Esophagus muscularis mucosa (tissue), 4 donors: ENCODE measurements at regions not wholly inside any gene's neighbourhood (a gene's known extent, or its start where the extent isn't known, plus 50 kb on each side); places are given as distances from the start of the nearest gene placed in this dataset.

ENCODE experiments used
- DNase-seq: peaks from one replicate; pipeline ENCODE4 v3.0.0-alpha.2; 2017; ENCODE audit errors: extremely low spot score
- H3K27ac ChIP-seq, 4 donors: fragments of 200-600 bp; sonication (generic); replicated peaks in 1 of 4; 1 replicate in 3 of 4; 2 replicates in 1 of 4; pipeline ENCODE4 v1.5.1; 2016 to 2019; ENCODE audit warnings: mild to moderate bottlenecking in 1 of 4
- H3K27me3 ChIP-seq, 4 donors: fragments of 200-600 bp; sonication (generic); one replicate each; pipeline versions ENCODE4 v1.5.1 to v1.6.0; 2016 to 2019
- H3K36me3 ChIP-seq, 4 donors: fragments of 200-600 bp; sonication (generic); one replicate each; pipeline ENCODE4 v1.5.1; 2016 to 2019
- H3K4me1 ChIP-seq, 4 donors: fragments of 200-600 bp; sonication (generic); one replicate each; pipeline ENCODE4 v1.5.1; 2016 to 2019
- H3K4me3 ChIP-seq, 4 donors: fragments of 200-600 bp; sonication (generic); 1 replicate in 2 of 4; 2 replicates in 2 of 4; pipeline ENCODE4 v1.5.1; 2016 to 2019; ENCODE audit warnings: mild to moderate bottlenecking in 4 of 4, moderate library complexity in 1 of 4
- H3K9me3 ChIP-seq, 4 donors: fragments of 200-600 bp; sonication (generic); 1 replicate in 3 of 4; 2 replicates in 1 of 4; pipeline ENCODE4 v1.5.1; 2016 to 2019
- CTCF ChIP-seq, 3 experiments: fragments of 200-600 bp in 2 of 3; fragments of 450-650 bp in 1 of 3; sonication (generic) in 2 of 3; IDR thresholded peaks; one replicate each; pipeline ENCODE4 v1.5.1; 2017 to 2019; ENCODE audit warnings: antibody characterized with exemption in 3 of 3, mild to moderate bottlenecking in 2 of 3, moderate library complexity in 1 of 3
- EP300 ChIP-seq: sonication (generic); formaldehyde crosslinking; IDR thresholded peaks from one replicate; pipeline ENCODE4 v1.6.1; 2017; ENCODE audit warnings: antibody characterized with exemption
- POLR2A ChIP-seq: fragments of 450-650 bp; IDR thresholded peaks from one replicate; pipeline ENCODE4 v1.6.1; 2017; ENCODE audit warnings: antibody characterized with exemption, moderate library complexity, mild to moderate bottlenecking, low read depth
- POLR2AphosphoS5 ChIP-seq, 2 donors: sonication (generic); formaldehyde crosslinking; IDR thresholded peaks; one replicate each; pipeline ENCODE4 v1.6.1; 2017; ENCODE audit warnings: antibody characterized with exemption in 2 of 2
- WGBS: methylation state at CpG from one replicate; pipeline ENCODE4 v1.1.5; 2018; 5-methylcytosine and 5-hydroxymethylcytosine counted together
- intact Hi-C: fragments of 100-400 bp; cut with DNase I; formaldehyde crosslinking; loops from one replicate; pipeline ENCODE4 v1.15.1; 2023

DNA sequence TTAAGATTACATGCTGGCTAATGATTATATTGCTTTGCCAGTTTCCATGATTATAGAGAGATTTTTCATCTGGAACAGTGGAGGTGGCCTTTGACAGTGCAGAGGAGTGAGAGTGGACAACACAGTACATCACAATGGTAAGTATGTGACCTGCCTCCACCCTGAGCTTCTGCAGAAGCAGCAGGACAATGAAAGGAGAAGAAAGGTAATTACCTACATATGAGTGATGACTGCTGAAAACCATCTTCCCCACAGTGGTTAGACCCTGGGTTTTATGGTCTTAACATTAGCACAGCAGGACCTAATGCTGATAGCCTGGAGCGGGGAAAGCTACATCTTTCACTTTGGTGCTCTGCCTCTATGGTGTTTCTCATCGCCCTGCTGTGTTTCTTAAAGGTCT lies 454.7 kb upstream of the DDI1 start:
- TF ChIP-seq POLR2A (no peak), CTCF (IDR thresholded peaks at IDR 0.05) (no peak), EP300 (no peak), POLR2AphosphoS5 (IDR thresholded peaks at IDR 0.05) (no peak)
- no peaks in the 10 kb centered on the region for H3K36me3 ChIP-seq
- DNase-seq, result no peak
- H3K27me3 ChIP-seq, result no peaks in the 10 kb centered on the region
- intact Hi-C loops, result no loop called here
- no peaks in the 10 kb centered on the region for H3K9me3 ChIP-seq
- H3K4me1 ChIP-seq, result peaks cover 0 to 9% (median 6%) of the 10 kb centered on the region in 4 donors
- no peak overlapping the region for H3K27ac ChIP-seq
- no peak overlapping the region for H3K4me3 ChIP-seq
- 49% methylated on average over 2 of the region's 2 CpGs for WGBS

GRCh38 chr11:103582351-103582909 lies 454.0 kb upstream of the DDI1 start:
- no peaks in the 10 kb centered on the region for H3K27me3 ChIP-seq
- H3K36me3 ChIP-seq, result no peaks in the 10 kb centered on the region
- TF ChIP-seq POLR2AphosphoS5 (IDR thresholded peaks at IDR 0.05), result no peak
- TF ChIP-seq EP300, result no peak
- no peak for TF ChIP-seq CTCF (IDR thresholded peaks at IDR 0.05)
- TF ChIP-seq POLR2A, result no peak
- no peak overlapping the region for H3K4me3 ChIP-seq
- H3K4me1 ChIP-seq, result peaks cover 0 to 9% (median 6%) of the 10 kb centered on the region in 4 donors
- intact Hi-C loops, result no loop called here
- WGBS, result 86% methylated on average over 4 of the region's 4 CpGs
- no peak overlapping the region for H3K27ac ChIP-seq
- DNase-seq, result no peak
- H3K9me3 ChIP-seq, result no peaks in the 10 kb centered on the region

- TF ChIP-seq POLR2A (no peak), POLR2AphosphoS5 (IDR thresholded peaks at IDR 0.05) (no peak), EP300 (no peak), CTCF (IDR thresholded peaks at IDR 0.05) (no peak)
Measured at GRCh38 chr11:103584021-103584420, 452.4 kb upstream of the DDI1 start.

DNA sequence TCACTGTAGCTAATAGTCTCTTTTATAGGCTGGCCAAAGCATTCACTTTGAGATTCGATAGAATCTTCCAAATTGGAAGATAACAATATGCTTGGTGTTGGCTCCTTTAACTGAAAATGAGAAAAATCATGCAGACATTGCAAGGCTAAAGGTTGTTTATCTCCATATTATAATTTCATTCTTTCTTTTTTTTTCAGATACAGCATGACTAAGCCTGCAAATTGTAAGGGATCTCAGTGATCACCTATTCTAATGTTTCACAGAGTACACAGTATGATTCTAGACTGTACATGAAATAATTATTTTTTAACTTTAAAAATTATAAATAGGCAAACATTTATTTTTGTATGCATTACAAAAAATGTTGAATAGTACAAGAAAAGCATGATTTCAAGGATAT lies 451.7 kb upstream of the DDI1 start:
- TF ChIP-seq POLR2AphosphoS5 (IDR thresholded peaks at IDR 0.05) (no peak), POLR2A (no peak), CTCF (IDR thresholded peaks at IDR 0.05) (no peak), EP300 (no peak)
- intact Hi-C loops, result no loop called here
- no peaks in the 10 kb centered on the region for H3K9me3 ChIP-seq
- no peak overlapping the region for H3K27ac ChIP-seq
- H3K36me3 ChIP-seq, result no peaks in the 10 kb centered on the region
- H3K27me3 ChIP-seq, result no peaks in the 10 kb centered on the region
- 65% methylated on average over 1 of the region's 1 CpG for WGBS
- H3K4me1 ChIP-seq, result peaks cover 0 to 9% (median 6%) of the 10 kb centered on the region in 4 donors
- no peak overlapping the region for H3K4me3 ChIP-seq
- no peak for DNase-seq

More at GRCh38 chr11:103584021-103584420, 452.4 kb upstream of the DDI1 start:
- H3K27ac ChIP-seq, result no peak overlapping the region
- H3K9me3 ChIP-seq, result no peaks in the 10 kb centered on the region
- peaks cover 0 to 9% (median 6%) of the 10 kb centered on the region in 4 donors for H3K4me1 ChIP-seq
- DNase-seq, result no peak
- no peaks in the 10 kb centered on the region for H3K36me3 ChIP-seq
- WGBS, result 58% methylated on average over 2 of the region's 2 CpGs
- H3K27me3 ChIP-seq, result no peaks in the 10 kb centered on the region
- intact Hi-C loops, result no loop called here
- no peak overlapping the region for H3K4me3 ChIP-seq

DNA sequence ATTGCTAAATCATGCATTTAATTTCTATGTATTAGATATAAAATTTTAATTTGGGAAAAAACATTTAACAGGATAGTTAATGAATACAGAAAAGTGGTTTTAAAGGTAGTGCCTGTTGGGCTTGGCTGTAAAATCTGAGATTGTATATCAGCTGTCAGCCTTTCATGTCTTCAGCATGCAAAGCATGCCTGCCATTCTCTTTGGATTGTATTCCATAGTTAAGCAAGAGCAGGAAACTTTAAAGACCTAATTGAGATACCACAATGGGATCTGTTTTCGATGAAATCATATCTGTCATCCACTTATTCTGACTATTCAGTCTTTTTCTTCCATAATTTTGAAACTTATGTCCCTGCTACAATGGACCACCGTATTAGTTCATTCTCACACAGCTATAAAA lies 451.0 kb upstream of the DDI1 start:
- no peaks in the 10 kb centered on the region for H3K9me3 ChIP-seq
- intact Hi-C loops, result no loop called here
- TF ChIP-seq EP300 (no peak), POLR2A (no peak), CTCF (IDR thresholded peaks at IDR 0.05) (no peak), POLR2AphosphoS5 (IDR thresholded peaks at IDR 0.05) (no peak)
- H3K27me3 ChIP-seq, result no peaks in the 10 kb centered on the region
- no peaks in the 10 kb centered on the region for H3K36me3 ChIP-seq
- H3K4me3 ChIP-seq, result no peak overlapping the region
- no peak for DNase-seq
- 98% methylated on average over 2 of the region's 2 CpGs for WGBS
- peaks cover 0 to 9% (median 6%) of the 10 kb centered on the region in 4 donors for H3K4me1 ChIP-seq
- H3K27ac ChIP-seq, result no peak overlapping the region
